HG03280 (cell line): ENCODE measurements at regions not wholly inside any gene's neighbourhood (a gene's known extent, or its start where the extent isn't known, plus 50 kb on each side); places are given as distances from the start of the nearest gene placed in this dataset.
"Not testable (repeated sequence)": the region's sequence is repeated elsewhere in the genome, so short reads cannot be mapped to it uniquely, and the experiment has no call there.

Source experiments
- ATAC-seq: cut with Tn5 transposase; IDR thresholded peaks from one replicate; pipeline ENCODE4 v1.9.1; 2021; ENCODE audit warnings: mild to moderate bottlenecking, moderate library complexity; ENCODE audit not compliant: unreplicated experiment

- ATAC-seq, result not testable (repeated sequence)
Measured at GRCh38 chr4:18159117-18159912, 137.8 kb upstream of the LCORL start.

DNA sequence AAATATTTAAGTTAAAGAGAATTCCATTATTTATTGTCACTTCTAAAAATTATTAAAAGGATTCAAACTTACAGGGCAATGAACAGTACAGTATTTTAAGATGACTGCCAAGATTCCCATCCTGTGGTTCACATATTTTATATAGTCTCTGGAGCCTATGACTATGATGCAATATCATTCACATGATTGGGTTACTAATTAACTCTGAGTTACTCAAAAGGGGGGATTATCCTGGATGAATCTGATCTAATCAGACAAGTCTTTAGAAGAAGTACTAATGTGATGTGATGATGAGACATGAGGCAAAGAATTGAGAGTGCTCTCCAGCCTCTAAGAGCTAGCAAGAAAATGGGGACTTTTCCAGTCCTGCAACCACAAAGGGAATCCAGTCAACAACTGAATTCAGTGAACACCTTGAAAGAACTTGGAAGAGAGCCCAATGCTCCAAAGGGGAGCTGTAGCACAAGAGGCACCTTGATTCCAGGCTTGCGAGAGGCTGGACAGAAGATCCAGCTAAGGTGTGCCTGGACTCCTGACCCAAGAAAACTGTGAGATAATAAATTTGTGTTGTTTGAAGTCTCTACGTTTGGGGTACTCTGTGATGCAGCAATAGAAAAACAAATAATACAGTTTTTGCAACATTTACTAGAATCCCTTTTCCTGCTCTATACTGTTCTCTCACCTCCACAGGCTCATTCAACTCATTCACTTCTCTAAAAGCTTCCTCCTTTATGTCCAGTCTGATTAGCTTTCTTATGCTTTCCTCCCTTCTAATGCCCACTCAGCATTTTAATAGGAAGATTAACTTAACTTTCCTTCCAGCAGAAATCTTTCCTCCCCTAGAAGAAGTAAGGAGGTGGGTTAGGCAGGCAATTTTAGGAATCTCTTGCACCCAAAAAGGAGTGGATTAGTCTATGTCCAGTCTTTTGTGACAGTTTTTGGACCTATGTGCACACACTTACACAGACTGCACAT lies 133.8 kb upstream of the LCORL start:
- no peak for ATAC-seq

DNA sequence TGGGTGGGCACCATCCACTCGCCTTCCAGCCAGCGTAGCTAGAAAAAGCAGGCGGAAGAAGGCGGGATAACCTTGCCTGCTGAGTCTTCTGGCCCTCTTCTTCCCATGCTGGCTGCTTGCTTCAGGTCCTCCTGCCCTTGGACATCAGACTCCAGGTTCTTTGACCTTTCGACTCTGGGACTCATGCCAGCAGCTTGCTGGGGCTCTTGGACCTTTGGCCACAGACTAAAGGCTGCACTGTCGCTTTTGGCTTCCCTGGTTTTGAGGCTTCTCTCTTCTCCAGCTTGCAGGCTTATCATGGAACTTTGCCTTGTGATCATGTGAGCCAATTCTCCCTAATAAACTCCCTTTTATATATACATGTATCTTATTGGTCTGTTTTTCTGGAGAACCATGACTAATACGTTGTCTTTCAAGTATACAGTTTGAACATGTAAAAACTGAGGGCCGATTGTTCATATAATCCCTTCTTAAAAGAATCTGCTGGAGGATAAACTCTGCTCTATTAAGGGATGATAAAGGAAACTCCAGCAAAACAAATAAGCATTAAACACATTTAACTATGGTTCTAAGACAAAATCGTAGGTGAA lies 116.6 kb upstream of the LCORL start:
- no peak for ATAC-seq

DNA sequence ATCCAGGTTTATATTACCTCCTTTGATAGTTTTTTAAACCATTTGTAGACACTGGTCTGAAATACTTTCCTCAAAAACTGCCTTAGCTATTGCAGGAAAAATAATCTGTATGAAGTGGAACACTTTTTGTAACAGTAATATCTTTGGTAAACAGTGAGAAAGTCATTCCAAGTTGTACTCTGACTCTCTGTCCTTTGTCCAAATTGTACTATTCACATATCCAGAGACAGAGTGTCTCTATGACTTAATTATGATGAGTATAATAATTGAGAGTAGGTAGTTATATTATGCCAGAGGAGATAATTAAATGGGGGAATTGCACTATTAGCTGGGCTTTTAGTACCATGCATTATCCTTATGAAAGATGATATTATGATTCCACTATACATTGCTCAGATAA lies 112.6 kb upstream of the LCORL start:
- ATAC-seq, result no peak

DNA sequence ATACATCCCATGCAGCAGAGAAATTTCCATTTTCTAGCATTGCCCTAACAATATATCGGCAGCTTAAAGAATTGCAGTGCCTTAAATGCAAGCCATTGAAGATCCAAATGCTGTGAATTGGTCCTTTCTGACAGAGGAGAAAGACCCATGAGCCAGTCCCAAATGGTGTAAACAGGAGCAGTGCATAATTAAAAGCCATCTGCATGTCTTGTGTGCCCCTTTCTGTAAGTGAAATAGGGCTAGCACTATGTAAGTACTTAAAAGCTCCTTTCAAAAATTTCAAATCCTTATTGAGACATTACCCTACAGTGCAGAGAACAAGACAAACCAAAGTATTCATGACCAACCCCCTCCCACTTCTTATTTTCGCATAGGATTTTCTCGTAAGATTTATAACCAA lies 108.7 kb upstream of the LCORL start:
- ATAC-seq, result no peak

- ATAC-seq, result no peak
Measured at GRCh38 chr4:18128241-18128640, 106.7 kb upstream of the LCORL start.

DNA sequence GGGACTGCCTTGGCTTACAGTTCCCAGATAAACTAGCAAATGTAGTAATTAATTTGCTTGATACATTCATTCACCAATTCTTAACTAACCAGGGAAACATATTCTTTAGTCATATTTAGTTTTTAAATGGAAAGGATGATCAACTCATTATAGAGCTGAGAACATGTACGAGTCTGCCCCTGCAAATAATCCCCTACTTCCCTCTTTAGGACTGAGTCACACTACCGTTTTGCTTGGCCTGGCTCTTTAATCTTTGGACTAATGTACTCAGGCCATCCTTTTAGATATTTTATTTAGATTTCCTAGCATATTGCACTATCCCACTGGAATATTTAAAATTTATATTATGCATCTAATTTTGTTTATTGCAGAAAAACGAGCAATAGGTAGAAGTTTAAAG lies 105.5 kb upstream of the LCORL start:
- no peak for ATAC-seq

DNA sequence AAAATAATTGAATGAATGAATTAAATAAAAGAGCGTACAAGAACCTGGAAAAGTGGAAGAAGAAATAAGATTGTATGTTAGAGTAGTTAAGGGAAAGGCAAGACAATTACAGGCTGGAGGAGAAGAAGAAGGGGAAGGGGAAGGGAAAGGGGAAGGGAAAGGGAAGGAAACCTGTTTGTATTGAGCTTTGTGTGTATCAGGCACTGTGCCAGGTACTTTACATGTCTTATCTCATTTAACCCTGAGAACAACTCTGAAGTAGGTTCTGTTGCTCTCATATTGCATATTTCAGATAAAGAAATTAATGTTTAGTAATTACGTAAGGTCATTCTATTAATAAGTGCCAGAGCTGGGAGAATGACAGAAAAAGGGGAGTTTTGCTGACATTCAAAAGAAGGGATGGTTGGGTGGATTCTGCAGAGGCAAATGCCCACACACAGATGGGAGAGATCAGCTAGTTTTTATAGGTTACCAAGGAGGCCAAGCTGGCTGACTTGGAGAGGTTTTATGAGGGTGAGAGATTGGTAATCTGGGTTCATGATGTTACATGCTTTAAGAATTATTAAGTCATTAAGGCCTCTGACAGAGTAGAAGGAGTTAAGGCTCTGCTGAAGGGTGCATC lies 92.3 kb upstream of the LCORL start:
- ATAC-seq, result no peak

DNA sequence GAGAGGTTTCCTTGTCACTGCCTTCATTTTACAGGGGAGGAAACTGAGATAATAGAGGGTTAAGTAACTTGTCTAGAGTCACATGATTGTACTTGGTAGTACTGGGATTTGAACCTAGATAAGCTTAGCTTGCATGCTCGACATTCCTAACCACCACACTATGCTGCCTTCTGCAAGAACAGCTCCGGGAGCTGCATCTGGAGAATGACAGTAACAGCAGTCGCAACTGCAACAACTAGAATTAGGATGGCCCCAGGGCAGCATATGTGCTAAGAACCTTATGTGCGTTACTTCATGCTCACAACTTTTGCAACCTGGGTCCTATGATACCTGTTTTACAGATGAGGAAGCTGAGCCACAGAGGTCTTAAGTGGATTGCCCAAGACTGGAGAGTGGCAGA lies 89.5 kb upstream of the LCORL start:
- no peak for ATAC-seq

DNA sequence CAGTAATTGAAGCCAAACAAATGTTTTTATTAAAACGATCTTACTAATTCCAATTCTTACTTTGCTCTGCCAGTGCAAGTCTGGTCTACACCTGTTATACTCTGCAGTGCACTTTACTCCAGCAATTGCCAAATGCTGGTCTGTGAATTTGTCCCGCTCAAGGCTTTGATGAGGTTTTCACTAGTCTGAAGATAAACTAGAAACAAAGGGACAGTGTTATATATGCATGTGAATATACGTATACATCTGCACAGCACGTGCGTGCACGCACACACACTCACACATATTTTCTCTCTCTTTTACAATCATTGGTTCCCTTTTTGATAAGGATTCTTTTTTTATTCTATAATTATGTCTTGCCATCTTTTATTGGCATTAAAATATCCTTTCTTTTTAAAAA lies 88.5 kb upstream of the LCORL start:
- ATAC-seq, result no peak

DNA sequence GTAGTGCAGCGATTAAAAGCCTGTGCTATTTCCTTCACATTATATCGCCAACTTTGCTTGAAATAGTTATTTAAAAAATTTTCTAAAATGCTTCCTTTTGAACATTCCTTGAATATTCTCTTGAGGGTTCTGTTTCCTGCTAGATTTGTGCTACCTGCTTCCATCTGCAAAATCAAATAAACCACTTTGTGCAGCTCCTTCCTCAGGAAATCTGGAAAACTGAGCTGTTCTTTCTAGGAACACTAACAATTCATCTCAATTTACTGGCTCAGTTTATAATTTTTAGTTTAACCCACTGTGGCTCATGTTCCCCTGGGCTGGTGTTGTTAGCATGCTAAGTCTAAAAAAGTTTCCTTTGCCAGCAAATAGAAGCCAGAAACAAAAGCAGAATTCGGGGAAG lies 88.1 kb upstream of the LCORL start:
- no peak for ATAC-seq

DNA sequence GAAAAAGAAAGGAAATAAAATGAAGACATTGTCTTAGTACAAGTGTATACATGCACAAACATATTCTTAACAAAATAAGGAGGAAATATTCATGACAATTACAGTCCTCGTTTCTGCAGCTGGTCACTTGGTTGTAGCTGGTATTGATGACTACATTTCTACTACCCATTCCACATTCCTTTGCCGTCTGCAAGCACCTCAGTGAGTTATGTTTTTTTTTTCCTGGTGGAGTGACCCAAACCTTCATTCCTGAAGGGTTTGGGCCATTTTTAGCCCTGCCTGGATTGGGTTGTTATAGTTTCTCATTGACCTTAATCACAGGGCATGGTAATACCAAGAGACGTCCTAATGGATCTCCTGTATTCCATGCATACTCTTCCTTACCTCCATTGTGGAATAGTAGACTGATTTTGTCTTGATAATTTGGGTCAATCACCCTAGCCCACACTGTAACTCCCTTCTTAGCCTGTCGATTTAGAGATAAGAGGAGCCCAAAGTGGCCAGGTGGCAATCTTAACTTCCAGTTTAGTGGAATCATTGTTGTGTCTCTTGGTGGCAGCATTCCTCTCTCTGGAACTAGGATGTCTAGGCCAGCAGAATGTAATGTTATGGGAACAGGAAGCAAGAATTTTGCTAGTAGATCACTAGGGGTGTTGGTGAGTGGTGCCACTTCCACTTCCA lies 86.4 kb upstream of the LCORL start:
- not testable (repeated sequence) for ATAC-seq

GRCh38 chr4:18106620-18107019 lies 85.1 kb upstream of the LCORL start:
- no peak for ATAC-seq

GRCh38 chr4:18105030-18106011 lies 83.8 kb upstream of the LCORL start:
- ATAC-seq, result peak; percentile 65

DNA sequence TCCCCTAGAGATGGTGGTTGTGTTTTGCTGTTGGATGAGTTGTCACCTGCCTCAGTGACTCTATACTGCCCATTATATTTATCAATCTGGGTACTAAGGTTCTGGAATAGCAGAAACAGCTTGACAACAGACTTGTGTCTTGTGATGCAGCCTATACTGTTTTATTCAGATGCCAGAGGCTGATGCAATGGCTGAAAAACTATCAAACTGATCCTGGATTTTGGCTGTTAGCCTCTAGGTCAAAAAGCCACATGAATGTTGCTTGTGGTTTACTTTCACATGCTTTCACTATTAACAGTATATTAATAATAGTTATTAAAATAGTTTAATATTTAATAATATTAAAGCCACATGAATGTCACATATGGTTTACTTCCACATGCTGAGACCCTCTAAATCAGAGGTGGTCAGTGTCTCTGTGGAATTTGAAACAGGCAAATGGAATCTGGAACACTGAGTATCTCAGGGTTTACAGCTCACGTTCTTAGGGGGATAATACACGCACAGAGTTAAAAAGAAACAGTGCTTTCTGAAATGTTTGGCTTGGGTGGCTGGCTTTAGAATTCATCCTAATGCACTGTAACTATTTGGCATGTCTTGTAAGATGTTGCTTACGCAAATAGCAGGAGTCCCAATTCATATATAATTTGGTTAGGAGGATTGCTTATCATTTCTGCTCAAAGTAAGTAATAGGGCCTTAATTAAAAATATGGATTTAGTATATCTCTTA lies 82.5 kb upstream of the LCORL start:
- ATAC-seq, result no peak

DNA sequence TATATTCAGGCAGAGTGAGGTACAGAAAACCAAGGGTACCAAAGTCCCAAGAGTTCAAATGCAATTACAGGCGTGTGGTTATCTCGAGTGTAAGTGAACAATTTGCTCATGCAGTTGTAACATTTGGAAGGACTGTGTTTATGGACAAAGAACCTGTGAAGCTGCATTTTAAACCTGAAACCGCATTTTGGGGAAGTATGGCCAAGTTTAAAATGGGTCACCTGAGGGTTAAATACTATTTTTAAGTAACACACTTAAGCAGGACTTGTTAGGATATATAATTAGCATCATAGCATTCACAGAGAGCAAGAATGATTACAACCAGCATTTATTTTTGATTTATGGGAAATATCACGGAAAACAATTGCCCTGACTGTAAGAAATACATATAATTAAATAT lies 79.1 kb upstream of the LCORL start:
- no peak for ATAC-seq

DNA sequence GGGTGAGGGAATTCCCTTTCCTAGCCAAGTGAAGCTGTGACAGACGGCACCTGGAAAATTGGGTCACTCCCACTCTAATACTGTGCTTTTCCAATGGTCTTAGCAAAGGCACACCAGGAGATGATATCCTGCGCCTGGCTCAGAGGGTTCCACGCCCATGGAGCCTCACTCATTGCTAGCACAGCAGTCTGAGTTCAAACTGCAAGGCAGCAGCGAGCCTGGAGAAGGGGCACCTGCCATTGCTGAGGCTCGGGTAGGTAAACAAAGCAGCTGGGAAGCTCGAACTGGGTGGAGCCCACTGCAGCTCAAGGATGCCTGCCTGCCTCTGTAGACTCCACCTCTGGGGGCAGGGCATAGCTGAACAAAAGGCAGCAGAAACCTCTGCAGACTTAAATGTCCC lies 68.9 kb upstream of the LCORL start:
- not testable (repeated sequence) for ATAC-seq

DNA sequence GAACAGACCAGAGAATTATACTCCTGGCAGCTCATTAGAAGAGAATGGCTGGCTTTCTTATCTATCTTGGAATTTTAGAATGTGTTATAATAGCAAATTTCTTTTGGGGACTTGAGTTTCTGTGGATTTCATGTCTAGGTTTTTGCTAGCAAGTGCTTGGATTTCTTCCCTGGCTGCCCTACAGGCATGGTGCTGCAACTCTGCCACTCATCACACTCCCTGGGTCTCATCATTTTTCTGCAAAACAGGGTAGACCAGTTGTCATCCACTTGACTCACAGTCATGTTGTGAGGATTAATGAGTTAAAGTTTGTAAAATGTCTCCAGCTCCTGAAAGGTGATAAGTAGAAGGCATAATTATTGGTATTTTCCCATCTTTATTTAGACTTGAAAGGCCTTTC lies 60.7 kb upstream of the LCORL start:
- no peak for ATAC-seq

DNA sequence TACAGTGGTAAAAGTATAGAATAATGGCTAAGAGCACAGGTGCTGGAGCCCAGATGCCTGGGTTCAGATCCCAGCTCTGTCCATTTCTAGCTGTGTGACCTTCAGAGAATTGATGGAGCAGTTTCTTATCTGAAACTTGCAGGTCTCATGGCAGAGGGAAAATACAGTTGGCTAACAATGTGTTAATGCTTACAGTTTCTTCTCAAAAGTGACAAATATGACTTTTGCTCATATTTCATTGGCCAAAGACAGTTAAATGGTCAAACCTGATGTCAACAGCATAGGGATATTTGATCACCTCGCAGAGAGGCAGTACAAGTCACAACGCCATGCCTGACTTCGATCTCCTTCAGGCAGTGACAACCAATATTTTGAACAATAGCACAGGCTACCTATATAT lies 60.2 kb upstream of the LCORL start:
- no peak for ATAC-seq
